ENCODE measurements at regions not wholly inside any gene's neighbourhood (a gene's known extent, or its start where the extent isn't known, plus 50 kb on each side); places are given as distances from the start of the nearest gene placed in this dataset.
"Not testable (repeated sequence)": the region's sequence is repeated elsewhere in the genome, so short reads cannot be mapped to it uniquely, and the experiment has no call there.

- TF ChIP-seq CTCF (tag by site-specific recombination; IDR thresholded peaks at IDR 0.05); ZBTB7A (tag by site-specific recombination; IDR thresholded peaks at IDR 0.05; ENCODE audit: low read depth); ZNF211 (tag by site-specific recombination; IDR thresholded peaks at IDR 0.05; ENCODE audit: low read depth); ZFP41 (tag by site-specific recombination; IDR thresholded peaks at IDR 0.05; ENCODE audit: borderline replicate concordance); PATZ1 (tag by site-specific recombination; IDR thresholded peaks at IDR 0.05); ZNF501 (tag by site-specific recombination; IDR thresholded peaks at IDR 0.05); ZNF311 (tag by site-specific recombination; IDR thresholded peaks at IDR 0.05; ENCODE audit: borderline replicate concordance); ZNF530 (tag by site-specific recombination; IDR thresholded peaks at IDR 0.05; ENCODE audit: low read depth); ZBTB26 (tag by site-specific recombination; optimal IDR thresholded peaks at IDR 0.05); HOXC10 (CRISPR knock-in tag; IDR thresholded peaks at IDR 0.05); ZNF776 (tag by site-specific recombination; IDR thresholded peaks at IDR 0.05; ENCODE audit: borderline replicate concordance); YY1 (tag by site-specific recombination; IDR thresholded peaks at IDR 0.05): not testable (repeated sequence)
- TF ChIP-seq, protein P1, sequence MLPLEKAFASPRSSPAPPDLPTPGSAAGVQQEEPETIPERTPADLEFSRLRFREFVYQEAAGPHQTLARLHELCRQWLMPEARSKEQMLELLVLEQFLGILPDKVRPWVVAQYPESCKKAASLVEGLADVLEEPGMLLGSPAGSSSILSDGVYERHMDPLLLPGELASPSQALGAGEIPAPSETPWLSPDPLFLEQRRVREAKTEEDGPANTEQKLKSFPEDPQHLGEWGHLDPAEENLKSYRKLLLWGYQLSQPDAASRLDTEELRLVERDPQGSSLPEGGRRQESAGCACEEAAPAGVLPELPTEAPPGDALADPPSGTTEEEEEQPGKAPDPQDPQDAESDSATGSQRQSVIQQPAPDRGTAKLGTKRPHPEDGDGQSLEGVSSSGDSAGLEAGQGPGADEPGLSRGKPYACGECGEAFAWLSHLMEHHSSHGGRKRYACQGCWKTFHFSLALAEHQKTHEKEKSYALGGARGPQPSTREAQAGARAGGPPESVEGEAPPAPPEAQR (tag by site-specific recombination; IDR thresholded peaks at IDR 0.05), result not testable (repeated sequence)
- TF ChIP-seq, protein P2, sequence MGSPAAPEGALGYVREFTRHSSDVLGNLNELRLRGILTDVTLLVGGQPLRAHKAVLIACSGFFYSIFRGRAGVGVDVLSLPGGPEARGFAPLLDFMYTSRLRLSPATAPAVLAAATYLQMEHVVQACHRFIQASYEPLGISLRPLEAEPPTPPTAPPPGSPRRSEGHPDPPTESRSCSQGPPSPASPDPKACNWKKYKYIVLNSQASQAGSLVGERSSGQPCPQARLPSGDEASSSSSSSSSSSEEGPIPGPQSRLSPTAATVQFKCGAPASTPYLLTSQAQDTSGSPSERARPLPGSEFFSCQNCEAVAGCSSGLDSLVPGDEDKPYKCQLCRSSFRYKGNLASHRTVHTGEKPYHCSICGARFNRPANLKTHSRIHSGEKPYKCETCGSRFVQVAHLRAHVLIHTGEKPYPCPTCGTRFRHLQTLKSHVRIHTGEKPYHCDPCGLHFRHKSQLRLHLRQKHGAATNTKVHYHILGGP (tag by site-specific recombination; IDR thresholded peaks at IDR 0.05), result not testable (repeated sequence)
Observed at GRCh38 chr20:6658909-6659308, 108.6 kb upstream of the BMP2 start.
